C4-2B (cell line): ENCODE measurements at regions not wholly inside any gene's neighbourhood (a gene's known extent, or its start where the extent isn't known, plus 50 kb on each side); places are given as distances from the start of the nearest gene placed in this dataset.

Source experiments
- H3K27ac ChIP-seq: fragments of 450-650 bp; 2 replicates; pipeline ENCODE4 v1.5.1; 2017
- ZFX ChIP-seq: fragments of 450-650 bp; IDR thresholded peaks from 2 replicates; pipeline ENCODE4 v1.6.1; 2017
- TF ChIP-seq, protein P1 (sequence below): fragments of 450-650 bp; conservative IDR thresholded peaks from 2 replicates; pipeline ENCODE4 v1.5.1; 2017; ENCODE audit warnings: mild to moderate bottlenecking

DNA sequence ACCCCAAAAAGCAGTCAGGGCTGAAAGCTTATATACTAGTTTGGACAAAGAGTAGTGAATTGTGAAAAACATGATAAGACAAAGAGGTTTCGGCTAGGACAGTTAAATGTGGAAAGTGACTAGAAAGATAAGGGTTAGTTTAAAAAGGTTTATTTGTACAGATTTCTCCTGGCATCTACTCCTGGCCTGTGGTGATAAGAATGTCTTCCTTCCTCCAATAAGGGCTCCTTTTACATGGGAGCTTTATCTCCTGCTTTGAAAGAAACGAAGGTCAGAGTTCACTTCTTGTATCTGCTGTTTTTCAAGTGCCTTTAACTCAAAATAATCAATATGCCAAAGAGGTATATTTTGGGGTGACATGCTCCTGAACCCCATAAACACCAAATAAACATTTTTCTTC lies 776.1 kb upstream of the COX7C start:
- no peak overlapping the region for H3K27ac ChIP-seq
- TF ChIP-seq, protein P1, sequence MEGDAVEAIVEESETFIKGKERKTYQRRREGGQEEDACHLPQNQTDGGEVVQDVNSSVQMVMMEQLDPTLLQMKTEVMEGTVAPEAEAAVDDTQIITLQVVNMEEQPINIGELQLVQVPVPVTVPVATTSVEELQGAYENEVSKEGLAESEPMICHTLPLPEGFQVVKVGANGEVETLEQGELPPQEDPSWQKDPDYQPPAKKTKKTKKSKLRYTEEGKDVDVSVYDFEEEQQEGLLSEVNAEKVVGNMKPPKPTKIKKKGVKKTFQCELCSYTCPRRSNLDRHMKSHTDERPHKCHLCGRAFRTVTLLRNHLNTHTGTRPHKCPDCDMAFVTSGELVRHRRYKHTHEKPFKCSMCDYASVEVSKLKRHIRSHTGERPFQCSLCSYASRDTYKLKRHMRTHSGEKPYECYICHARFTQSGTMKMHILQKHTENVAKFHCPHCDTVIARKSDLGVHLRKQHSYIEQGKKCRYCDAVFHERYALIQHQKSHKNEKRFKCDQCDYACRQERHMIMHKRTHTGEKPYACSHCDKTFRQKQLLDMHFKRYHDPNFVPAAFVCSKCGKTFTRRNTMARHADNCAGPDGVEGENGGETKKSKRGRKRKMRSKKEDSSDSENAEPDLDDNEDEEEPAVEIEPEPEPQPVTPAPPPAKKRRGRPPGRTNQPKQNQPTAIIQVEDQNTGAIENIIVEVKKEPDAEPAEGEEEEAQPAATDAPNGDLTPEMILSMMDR, result no peak
- no peak for TF ChIP-seq ZFX

DNA sequence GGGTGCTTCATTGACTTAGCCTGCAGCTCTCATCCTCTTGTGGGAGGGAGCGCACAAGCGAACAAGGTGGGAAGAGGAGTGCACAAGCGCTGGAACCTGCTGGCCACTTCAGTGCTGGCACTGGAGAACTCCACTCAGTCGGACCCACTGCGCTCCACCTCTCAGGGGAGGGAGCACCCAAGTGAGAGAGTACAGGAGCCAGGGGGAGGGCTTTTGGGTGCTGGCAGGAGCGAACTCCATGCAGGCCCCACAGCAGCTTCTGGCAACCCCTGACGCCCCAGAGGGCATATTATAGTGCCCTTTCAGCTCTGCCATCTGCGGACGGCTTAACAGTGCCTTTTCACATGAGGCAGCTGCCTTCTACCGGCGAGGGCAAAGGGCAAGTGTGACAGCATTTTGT lies 774.2 kb upstream of the COX7C start:
- TF ChIP-seq ZFX, result no peak
- TF ChIP-seq, protein P1, result no peak

DNA sequence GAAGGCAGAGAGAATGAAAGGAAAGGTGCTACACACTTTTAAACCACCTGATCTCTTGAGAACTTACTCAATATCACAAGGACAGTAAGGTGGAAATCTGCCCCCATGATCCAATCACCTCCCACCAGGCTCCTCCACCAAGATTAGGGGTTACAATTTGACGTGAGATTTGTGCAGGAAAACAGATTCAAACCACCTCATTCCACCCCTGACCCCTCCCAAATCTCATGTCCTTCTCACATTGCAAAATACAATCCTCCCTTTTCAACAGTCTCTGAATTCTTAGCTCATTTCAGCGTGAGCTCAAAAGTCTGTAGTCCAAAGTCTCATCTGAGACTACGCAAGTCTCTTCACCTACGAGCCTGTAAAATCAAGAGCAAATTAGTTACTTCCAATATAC lies 768.3 kb upstream of the COX7C start:
- H3K27ac ChIP-seq, result no peak overlapping the region
- TF ChIP-seq, protein P1, result no peak
- no peak for TF ChIP-seq ZFX

More for the DNA sequence above, 774.2 kb upstream of the COX7C start:
- H3K27ac ChIP-seq, result no peak overlapping the region

DNA sequence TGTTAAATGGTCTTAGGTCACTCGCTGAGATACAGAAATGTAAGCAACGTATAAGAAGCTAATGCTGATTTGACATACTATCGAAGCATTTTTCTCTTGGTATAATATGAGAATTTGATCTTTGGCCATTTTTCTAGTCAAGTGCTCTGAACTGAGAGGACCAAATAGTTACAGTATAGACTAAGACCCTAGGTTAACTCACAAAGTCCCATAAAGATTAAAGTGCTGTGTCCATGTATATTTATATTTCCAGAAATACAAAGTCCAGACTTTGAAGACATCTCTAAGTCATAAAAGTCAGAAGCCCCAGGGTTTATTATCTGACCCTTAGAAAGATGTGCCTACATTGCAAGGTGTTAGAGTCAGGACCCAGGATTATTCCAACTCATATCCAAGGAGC lies 752.4 kb upstream of the COX7C start:
- TF ChIP-seq, protein P1, result no peak
- no peak for TF ChIP-seq ZFX

DNA sequence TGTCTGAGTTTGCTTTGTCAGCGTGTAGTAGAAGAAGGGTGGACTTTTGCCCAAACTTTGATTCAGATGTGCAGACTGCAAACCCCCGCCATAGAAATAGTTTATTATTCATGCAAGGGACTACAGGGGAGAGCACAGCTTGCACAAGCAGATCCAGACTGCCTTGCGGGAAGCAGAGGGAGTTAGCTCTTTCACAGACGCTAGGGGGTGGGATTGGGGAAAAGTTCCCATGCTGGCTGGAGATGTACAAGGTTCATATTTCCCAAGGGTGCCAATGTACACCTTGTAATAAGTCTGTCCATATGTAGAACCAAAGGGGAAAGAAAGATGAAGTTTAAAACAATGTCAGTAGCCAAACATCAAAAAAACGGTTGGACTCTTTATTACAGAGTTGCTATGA lies 749.7 kb upstream of the COX7C start:
- TF ChIP-seq, protein P1, result peak; percentile 40
- TF ChIP-seq ZFX, result no peak

More for the DNA sequence above, 752.4 kb upstream of the COX7C start:
- no peak overlapping the region for H3K27ac ChIP-seq

DNA sequence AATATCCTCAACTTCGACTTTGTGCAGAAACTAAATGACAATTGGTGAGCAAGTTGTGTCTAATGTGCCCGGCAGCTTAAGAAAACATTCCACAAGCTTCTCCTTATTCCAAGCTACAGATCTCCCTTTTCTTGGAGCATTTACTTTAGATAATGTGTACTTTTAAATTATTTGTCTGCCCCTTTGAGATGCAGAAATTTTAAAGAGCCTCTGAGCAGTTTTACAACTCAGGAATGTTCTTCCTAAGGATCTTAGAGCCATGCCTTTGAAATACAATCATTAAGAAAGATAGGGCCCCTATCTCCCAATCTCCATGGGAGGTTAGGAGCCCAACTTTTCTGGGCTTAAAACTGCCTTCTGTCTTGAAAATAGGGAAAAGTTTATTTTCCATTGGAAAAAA lies 723.7 kb upstream of the COX7C start:
- TF ChIP-seq, protein P1, result no peak
- TF ChIP-seq ZFX, result no peak
- H3K27ac ChIP-seq, result no peak overlapping the region

More for the DNA sequence above, 749.7 kb upstream of the COX7C start:
- H3K27ac ChIP-seq, result no peak overlapping the region

DNA sequence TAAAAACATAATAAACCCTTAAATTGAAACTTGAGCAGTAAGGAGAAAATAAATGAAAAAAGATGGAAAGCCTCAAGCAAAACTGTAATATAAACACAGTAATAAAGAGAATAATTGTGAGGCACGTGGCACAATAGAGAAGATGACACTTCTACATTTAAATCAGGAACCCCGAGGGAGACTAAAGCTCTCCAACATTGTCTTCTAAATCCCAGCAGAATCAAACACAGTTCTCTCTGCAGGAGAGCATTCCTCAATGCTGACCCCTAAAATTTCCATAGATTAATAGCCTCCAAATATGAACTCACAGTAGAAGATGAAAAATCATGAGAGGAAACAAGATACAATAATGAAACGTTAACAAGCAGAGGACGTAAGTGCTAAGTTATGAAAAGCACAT lies 721.2 kb upstream of the COX7C start:
- no peak overlapping the region for H3K27ac ChIP-seq
- no peak for TF ChIP-seq ZFX
- TF ChIP-seq, protein P1, result no peak
